ENCODE measurements at regions not wholly inside any gene's neighbourhood (a gene's known extent, or its start where the extent isn't known, plus 50 kb on each side); places are given as distances from the start of the nearest gene placed in this dataset.
"Not testable (repeated sequence)": the region's sequence is repeated elsewhere in the genome, so short reads cannot be mapped to it uniquely, and the experiment has no call there.

DNA sequence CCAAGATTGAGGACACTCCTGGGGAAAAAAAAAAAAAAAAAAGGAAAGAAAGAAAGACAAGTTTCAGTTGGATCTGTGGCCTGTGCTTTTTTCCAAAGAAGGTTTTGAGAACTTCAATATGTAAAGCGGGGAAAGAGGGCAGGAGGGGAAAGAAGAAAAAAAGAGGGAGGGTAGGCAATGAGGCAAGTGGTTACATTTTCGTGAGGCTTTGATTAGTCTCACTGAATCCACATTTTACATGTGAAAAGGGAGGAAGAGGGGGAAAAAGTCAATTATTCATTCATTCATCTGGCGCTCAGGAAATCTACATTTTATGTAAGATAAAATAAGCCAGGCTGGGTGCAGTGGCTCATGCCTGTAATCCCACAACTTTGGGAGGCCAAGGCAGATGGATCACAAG, 315.2 kb upstream of the PAPPA start:
- peaks cover 5% of the 10 kb centered on the region for H3K9me3 Mint-ChIP-seq
- H3K4me3 Mint-ChIP-seq, result no peak overlapping the region
- no peaks in the 10 kb centered on the region for H3K36me3 Mint-ChIP-seq
- DNase-seq, result no peak
- no peaks in the 10 kb centered on the region for H3K4me1 Mint-ChIP-seq
- ATAC-seq (ENCODE audit: low read depth), result no peak
- H3K27ac Mint-ChIP-seq, result no peak overlapping the region
- POLR2A ChIA-PET, result no interaction called here
- H3K27me3 Mint-ChIP-seq, result no peaks in the 10 kb centered on the region

DNA sequence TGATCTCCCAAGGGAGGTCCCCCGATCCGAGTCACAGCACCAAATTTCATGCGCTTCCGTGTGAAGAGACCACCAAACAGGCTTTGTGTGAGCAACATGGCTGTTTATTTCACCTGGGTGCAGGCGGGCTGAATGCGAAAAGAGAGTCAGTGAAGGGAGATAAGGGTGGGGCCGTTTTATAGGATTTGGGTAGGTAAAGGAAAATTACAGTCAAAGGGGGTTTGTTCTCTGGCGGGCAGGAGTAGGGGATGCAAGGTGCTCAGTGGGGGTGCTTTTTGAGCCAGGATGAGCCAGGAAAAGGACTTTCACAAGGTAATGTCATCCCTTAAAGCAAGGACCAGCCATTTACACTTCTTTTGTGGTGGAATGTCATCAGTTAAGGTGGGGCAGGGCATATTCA, 309.2 kb upstream of the PAPPA start:
- H3K27me3 Mint-ChIP-seq; H3K9me3 Mint-ChIP-seq; POLR2A ChIA-PET; H3K4me1 Mint-ChIP-seq; ATAC-seq (ENCODE audit: low read depth); H3K36me3 Mint-ChIP-seq; H3K27ac Mint-ChIP-seq; DNase-seq; H3K4me3 Mint-ChIP-seq: not testable (repeated sequence)

DNA sequence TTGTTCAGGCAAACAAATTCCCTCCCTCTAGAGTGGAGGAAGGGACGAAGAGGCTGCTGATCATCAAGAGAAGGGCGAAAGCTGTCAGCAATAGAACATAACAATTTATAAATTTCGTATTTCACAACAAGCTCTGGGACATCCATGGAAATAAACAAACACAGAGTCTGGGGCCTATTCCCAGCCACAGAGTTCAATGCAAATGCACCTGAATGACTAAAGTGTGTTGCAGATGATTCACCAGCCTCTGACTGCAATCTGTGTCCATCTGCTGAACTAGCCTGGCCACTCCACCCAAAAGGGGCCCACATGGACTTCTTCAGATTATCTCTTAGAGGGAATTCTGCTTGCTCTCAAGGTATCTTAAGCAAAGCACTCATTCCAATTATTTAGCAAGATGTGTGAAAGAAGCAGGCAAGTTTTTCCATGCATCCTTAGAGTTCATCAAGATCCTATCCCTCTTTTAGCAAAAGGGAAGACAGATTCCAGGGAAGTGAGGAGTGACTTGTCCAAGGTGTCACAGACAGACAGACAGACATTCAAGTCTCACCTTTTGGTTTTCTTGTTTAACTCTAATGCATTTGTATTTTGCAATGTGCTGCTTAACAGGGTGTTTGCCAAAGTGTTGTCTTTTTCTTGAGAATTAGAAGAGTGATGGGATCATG, 307.8 kb upstream of the PAPPA start:
- Mint-ChIP-seq H3K27ac (no peak overlapping the region), H3K4me3 (no peak overlapping the region), H3K4me1 (no peaks in the 10 kb centered on the region), H3K27me3 (no peaks in the 10 kb centered on the region), H3K36me3 (no peaks in the 10 kb centered on the region), H3K9me3 (peaks cover 3% of the 10 kb centered on the region)
- DNase-seq, result no peak
- ATAC-seq (ENCODE audit: low read depth), result no peak
- POLR2A ChIA-PET, result no interaction called here

DNA sequence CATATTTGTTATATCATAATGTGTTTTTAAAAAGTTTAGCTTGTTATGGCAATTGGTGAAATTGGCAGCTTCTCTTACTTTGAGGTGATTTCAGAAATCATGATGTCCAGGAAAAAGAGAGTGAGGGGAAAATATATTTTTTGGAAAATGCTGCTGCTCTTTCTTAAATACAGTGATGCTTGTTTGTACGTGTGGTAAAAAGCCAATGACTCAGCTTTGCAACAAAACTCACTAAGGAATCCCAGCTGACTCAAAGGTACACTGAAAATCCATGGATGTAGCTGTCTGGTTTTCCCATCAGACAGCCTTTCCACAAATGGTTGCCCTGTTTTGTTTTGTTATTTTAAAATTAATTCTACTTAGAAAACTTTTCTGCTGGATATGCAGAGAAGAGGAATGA, 306.4 kb upstream of the PAPPA start:
- Mint-ChIP-seq H3K27ac (no peak overlapping the region), H3K4me3 (no peak overlapping the region), H3K36me3 (no peaks in the 10 kb centered on the region), H3K4me1 (no peaks in the 10 kb centered on the region), H3K9me3 (no peaks in the 10 kb centered on the region), H3K27me3 (no peaks in the 10 kb centered on the region)
- no peak for ATAC-seq (ENCODE audit: low read depth)
- POLR2A ChIA-PET, result no interaction called here
- DNase-seq, result no peak

DNA sequence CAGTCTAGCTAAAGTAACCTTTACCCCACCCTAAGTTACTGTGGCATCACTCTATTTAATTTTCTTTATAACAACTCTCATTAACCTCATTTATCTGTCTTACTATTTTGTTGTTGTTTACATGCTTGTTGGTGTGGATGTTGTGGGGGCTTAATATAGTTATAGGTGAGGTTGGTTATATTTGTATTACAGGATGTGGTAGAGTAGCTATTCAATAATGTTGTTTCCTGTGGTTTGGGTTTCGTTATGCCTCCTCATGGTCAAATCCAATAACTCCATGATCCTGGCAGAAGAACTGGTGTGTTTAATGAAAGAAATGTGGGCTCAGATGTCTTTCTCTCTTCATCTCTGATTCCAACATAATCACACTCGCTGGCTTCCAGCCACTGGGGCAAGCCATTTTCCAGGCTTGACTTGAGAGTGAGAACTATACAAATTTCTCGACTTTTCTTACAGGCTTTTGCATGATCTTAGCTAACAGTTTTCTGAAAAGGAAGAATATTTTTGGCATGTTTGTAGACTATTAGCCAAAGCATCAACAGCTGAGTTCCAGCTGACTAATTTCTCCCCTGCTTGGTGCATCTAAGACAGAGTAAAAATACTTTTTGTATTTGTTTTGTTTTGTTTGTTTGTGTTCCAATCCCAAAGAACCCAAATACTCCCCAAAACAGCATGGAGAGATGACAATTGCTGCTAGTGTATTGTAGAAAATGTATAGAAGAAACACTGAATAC, 303.7 kb upstream of the PAPPA start:
- POLR2A ChIA-PET, result no interaction called here
- no peaks in the 10 kb centered on the region for H3K4me1 Mint-ChIP-seq
- H3K27ac Mint-ChIP-seq, result no peak overlapping the region
- no peaks in the 10 kb centered on the region for H3K27me3 Mint-ChIP-seq
- no peak for ATAC-seq (ENCODE audit: low read depth)
- H3K9me3 Mint-ChIP-seq, result no peaks in the 10 kb centered on the region
- no peaks in the 10 kb centered on the region for H3K36me3 Mint-ChIP-seq
- no peak for DNase-seq
- H3K4me3 Mint-ChIP-seq, result no peak overlapping the region

DNA sequence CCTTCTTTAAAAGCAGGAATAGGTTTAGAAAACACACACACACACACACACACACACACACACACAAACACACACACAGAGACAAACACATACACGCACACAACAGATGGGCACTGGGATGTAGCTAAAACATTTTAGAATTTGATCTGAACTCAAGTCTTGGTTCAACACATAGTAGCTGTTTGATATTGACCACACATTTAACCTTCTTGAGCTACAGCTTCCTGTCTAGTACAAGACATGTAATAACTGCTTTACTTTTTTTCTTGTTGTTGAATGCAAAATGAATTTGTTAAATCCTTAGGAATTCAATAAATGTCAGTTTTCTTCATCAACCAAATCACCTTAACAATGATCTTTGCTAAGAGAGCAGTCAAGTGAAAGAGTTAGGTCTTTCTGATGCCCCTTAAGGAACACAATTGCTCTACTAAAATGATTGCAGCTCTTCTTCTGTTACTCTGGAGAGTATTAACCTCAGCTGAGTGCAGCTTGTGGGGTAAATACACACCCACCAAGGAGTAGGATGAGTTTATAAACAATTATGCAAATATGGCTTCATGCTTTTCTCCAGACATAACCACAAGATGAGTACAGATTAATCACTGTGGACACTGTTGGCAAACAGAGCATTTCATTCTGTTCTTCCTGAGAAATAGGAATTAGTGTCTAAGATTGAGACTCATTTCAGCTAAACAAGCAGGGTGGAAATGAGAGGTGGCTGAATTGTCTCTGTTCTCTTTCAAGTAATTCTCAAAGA, 302.9 kb upstream of the PAPPA start:
- no peaks in the 10 kb centered on the region for H3K4me1 Mint-ChIP-seq
- H3K27ac Mint-ChIP-seq, result no peak overlapping the region
- ATAC-seq (ENCODE audit: low read depth) (no peak), DNase-seq (no peak)
- no peaks in the 10 kb centered on the region for H3K27me3 Mint-ChIP-seq
- no peaks in the 10 kb centered on the region for H3K36me3 Mint-ChIP-seq
- no peaks in the 10 kb centered on the region for H3K9me3 Mint-ChIP-seq
- POLR2A ChIA-PET, result no interaction called here
- H3K4me3 Mint-ChIP-seq, result no peak overlapping the region

DNA sequence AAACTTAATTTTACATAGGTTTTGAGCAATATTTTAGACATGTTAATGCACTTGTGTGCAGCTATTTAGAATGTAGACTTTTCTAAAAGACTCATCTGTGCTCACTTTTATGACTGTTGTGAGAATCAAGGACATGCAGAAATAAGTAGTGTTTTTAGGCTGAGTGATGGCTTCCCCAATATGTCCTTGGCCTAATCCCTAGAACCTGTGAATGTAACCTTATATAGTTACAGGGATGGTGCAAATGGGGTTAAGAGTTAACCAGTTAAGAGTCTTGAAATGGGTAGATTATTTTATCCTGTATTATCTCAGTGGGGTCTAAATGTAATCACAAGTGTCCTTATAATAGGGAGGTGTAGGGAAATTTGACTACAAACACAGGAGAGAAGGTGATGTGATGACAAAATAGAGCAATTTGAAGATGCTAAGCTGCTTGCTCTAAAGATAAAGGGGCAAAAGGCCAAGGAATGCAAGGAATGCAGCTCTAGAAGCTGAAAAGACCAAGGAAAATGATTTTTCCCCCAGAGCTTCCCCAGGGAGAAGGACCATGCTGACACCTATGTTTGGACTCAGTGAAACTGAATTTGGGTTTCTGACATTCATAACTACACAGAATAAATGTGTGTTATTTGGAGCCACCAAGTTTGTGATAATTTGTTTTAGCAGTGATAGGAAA, 298.0 kb upstream of the PAPPA start:
- no peak overlapping the region for H3K27ac Mint-ChIP-seq
- H3K4me1 Mint-ChIP-seq, result no peaks in the 10 kb centered on the region
- no peak for ATAC-seq (ENCODE audit: low read depth)
- POLR2A ChIA-PET, result no interaction called here
- H3K4me3 Mint-ChIP-seq, result no peak overlapping the region
- no peaks in the 10 kb centered on the region for H3K36me3 Mint-ChIP-seq
- no peak for DNase-seq
- no peaks in the 10 kb centered on the region for H3K9me3 Mint-ChIP-seq
- no peaks in the 10 kb centered on the region for H3K27me3 Mint-ChIP-seq

DNA sequence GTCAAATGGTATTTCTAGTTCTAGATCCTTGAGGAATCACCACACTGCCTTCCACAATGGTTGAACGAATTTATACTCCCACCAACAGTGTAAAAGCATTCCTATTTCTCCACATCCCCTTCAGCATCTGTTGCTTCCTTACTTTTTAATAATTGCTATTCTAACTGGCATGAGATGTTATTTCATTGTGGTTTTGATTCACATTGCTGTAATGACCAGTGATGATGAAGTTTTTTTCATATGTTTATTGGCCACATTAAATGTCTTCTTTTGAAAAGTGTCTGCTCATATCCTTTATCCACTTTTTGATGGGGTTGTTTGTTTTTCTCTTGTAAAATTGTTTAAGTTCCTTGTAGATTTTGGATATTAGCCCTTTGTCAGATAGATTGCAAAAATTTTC, 295.2 kb upstream of the PAPPA start:
- H3K4me1 Mint-ChIP-seq; H3K4me3 Mint-ChIP-seq; DNase-seq; ATAC-seq (ENCODE audit: low read depth); H3K9me3 Mint-ChIP-seq; POLR2A ChIA-PET; H3K27ac Mint-ChIP-seq; H3K36me3 Mint-ChIP-seq; H3K27me3 Mint-ChIP-seq: not testable (repeated sequence)

DNA sequence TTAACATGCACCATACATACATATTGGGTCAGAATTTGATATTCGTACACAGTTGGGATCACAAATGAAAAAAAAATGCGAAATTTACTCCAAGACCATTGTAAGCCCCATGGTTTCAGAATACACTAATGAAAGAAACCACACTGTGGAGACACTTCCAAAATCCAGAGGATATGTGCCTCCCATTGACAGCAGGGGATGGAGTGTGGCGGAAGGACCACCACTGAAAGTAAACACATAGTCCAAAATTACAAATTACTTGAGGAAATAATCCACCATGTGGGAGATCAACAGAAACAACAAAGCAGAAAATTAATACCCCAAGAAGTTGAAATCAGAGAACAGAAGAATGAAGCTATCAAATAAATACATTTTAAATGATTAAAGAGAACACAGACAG, 291.6 kb upstream of the PAPPA start:
- POLR2A ChIA-PET, result no interaction called here
- no peak overlapping the region for H3K27ac Mint-ChIP-seq
- H3K4me3 Mint-ChIP-seq, result no peak overlapping the region
- ATAC-seq (ENCODE audit: low read depth) (no peak), DNase-seq (no peak)
- H3K9me3 Mint-ChIP-seq, result no peaks in the 10 kb centered on the region
- H3K27me3 Mint-ChIP-seq, result no peaks in the 10 kb centered on the region
- H3K4me1 Mint-ChIP-seq, result no peaks in the 10 kb centered on the region
- no peaks in the 10 kb centered on the region for H3K36me3 Mint-ChIP-seq

DNA sequence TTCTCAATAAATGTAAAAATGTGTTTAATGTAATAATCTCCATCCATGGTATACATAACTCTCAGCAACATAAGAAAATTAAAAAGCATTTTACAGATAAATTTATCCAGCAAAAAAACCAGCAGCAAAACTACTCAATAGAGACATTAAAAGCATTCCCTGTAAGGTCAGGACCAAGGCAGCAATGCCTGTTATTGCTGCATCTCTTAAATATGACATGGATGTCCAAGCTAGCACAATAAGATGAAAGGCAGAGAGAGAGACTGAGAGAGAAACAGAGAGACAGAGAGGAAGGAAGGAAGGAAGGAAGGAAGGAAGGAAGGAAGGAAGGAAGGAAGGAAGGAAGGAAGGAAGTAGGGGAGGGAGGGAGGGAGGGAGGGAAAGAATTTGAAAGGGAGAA, 289.0 kb upstream of the PAPPA start:
- H3K4me1 Mint-ChIP-seq, result no peaks in the 10 kb centered on the region
- H3K27me3 Mint-ChIP-seq, result no peaks in the 10 kb centered on the region

DNA sequence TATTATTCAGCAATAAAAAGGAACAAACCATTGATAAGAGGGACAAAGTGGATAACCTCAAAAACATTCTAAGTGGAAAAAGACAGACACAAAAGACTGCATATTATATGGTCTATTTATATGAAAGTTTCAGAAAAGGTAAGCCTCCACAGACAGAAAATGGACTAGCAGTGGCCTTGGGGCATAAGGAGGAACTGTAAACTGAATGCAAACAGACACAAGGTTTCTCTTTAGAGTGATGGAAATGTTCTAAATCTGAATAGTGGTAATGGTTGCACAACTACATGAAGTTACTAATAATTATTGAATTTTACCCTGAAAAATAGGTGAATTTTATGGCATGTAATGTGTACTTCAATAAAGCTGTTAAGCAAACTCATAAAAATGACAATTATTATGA, 286.3 kb upstream of the PAPPA start:
- POLR2A ChIA-PET, result no interaction called here
- no peak overlapping the region for H3K27ac Mint-ChIP-seq
- no peak for DNase-seq

More for the DNA sequence above, 289.0 kb upstream of the PAPPA start:
- Mint-ChIP-seq H3K27ac (no peak overlapping the region), H3K36me3 (no peaks in the 10 kb centered on the region), H3K4me3 (no peak overlapping the region), H3K9me3 (no peaks in the 10 kb centered on the region)
- DNase-seq (no peak), ATAC-seq (ENCODE audit: low read depth) (no peak)
- POLR2A ChIA-PET, result no interaction called here

DNA sequence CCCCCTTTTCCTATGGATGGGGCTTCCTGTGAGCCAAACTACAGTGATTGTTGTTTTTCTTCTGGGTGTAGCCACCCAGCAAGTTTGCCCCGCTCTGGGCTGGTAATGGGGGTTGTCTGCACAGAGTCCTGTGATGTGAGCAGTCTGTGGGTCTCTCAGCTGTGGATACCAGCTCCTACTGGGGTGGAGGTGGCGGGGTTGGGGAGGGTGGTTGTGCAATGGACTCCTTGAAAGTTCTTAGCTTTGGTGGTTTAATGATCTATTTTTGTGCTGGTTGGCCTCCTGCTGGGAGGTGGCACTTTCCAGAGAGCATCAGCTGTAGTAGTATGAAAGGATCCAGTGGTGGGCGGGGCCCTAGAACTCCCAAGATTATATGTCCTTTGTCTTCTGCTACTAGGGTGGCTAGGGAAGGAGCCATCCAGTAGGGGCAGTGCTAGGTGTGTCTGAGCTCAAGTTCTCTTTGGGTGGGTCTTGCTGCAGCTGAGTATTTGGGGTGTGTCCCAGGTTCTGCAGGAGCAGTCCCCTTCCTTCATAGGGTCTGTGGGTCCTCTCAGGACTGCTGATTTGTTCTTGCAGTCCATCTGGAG, 275.6 kb upstream of the PAPPA start:
- Mint-ChIP-seq H3K9me3 (no peaks in the 10 kb centered on the region), H3K4me1 (no peaks in the 10 kb centered on the region), H3K27ac (no peak overlapping the region), H3K36me3 (no peaks in the 10 kb centered on the region), H3K4me3 (no peak overlapping the region), H3K27me3 (no peaks in the 10 kb centered on the region)
- POLR2A ChIA-PET, result no interaction called here
- DNase-seq, result no peak
- ATAC-seq (ENCODE audit: low read depth), result no peak

More for the DNA sequence above, 286.3 kb upstream of the PAPPA start:
- Mint-ChIP-seq H3K4me1 (no peaks in the 10 kb centered on the region), H3K36me3 (no peaks in the 10 kb centered on the region), H3K27me3 (no peaks in the 10 kb centered on the region), H3K4me3 (no peak overlapping the region), H3K9me3 (no peaks in the 10 kb centered on the region)
- ATAC-seq (ENCODE audit: low read depth), result no peak

DNA sequence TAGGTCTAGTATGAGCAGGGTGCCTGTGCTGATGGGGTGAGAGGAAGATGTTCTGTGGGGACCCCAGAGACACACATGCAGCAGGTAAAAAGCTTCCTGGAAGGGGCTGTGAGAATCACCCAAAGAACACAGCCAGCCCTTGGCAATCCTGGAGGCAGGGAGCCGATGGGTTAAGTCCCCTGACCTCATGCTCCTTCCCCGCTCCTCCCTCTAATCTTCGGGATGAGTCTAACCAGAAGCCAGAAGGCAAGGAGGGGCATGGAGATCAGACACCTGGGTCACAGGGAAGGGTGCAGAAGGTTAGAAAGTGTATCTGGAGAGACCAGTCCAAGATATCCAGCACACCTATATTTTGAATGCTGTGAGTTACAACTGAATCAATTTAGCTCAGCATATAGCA, 274.1 kb upstream of the PAPPA start:
- Mint-ChIP-seq H3K4me1 (no peaks in the 10 kb centered on the region), H3K36me3 (no peaks in the 10 kb centered on the region), H3K4me3 (no peak overlapping the region), H3K27me3 (no peaks in the 10 kb centered on the region), H3K9me3 (no peaks in the 10 kb centered on the region), H3K27ac (no peak overlapping the region)
- no peak for DNase-seq
- POLR2A ChIA-PET, result no interaction called here
- no peak for ATAC-seq (ENCODE audit: low read depth)
